Endothelial cell of umbilical vein (primary cell): ENCODE measurements at regions not wholly inside any gene's neighbourhood (a gene's known extent, or its start where the extent isn't known, plus 50 kb on each side); places are given as distances from the start of the nearest gene placed in this dataset.

Source experiments
- BruUV-seq: library from RNA; stranded (reverse); fragments of 400-500 nt; replicated peaks from 2 replicates; lab custom pipeline; 2021; lab: Mats Ljungman, UMichigan
- CTCF ChIA-PET: fragments of 300-600, 350-600 bp; sonication (Branson Sonifier 250); formaldehyde crosslinking; loops from one replicate; lab custom pipeline; 2021; ENCODE audit warnings: antibody characterized with exemption, inconsistent platforms; lab: Charles Lee
- POLR2A ChIA-PET: fragments of 300-600, 350-600 bp; sonication (Branson Sonifier 250); formaldehyde crosslinking; loops from one replicate; lab custom pipeline; 2021; ENCODE audit warnings: antibody characterized with exemption, inconsistent platforms; lab: Charles Lee
- DNase-seq: peaks from one replicate; pipeline ENCODE4 v3.0.0-alpha.2; 2011; ENCODE audit warnings: low read depth, low spot score
- FAIRE-seq: peaks from 2 replicates; lab custom pipeline; 2011; peaks lifted over from hg19 to GRCh38; lab: Jason Lieb, UNC
- H2AFZ ChIP-seq: 2 replicates; pipeline ENCODE4 v1.6.0; 2012; ENCODE audit warnings: low read depth, low read length, control low read depth, inconsistent platforms
- H3K27ac ChIP-seq: 2 replicates; pipeline ENCODE4 v1.5.1; 2011; ENCODE audit warnings: low read depth, mild to moderate bottlenecking, control low read depth, low read length, moderate library complexity; ENCODE audit not compliant: insufficient read depth
- H3K27me3 ChIP-seq, 2 experiments: 2 replicates each; pipeline versions ENCODE4 v1.6.0 to v1.6.1; 2011; ENCODE audit warnings: low read length in 2 of 2, mixed read lengths in 1 of 2; ENCODE audit not compliant: control insufficient read depth in 2 of 2, insufficient read depth in 2 of 2
- H3K36me3 ChIP-seq, 2 experiments: 2 replicates in 1 of 2; 3 replicates in 1 of 2; pipeline ENCODE4 v1.5.1; 2011; ENCODE audit warnings: low read length in 2 of 2, mild to moderate bottlenecking in 1 of 2, moderate library complexity in 1 of 2; ENCODE audit not compliant: control insufficient read depth in 2 of 2, insufficient read depth in 2 of 2; ENCODE audit errors: extremely low read depth in 1 of 2
- H3K4me1 ChIP-seq: 3 replicates; pipeline ENCODE4 v1.5.1; 2011; ENCODE audit warnings: mild to moderate bottlenecking, low read length; ENCODE audit not compliant: control insufficient read depth, insufficient read depth; ENCODE audit errors: extremely low read depth
- H3K4me2 ChIP-seq: 2 replicates; pipeline ENCODE4 v1.6.1; 2011; ENCODE audit warnings: low read length, control low read depth, mixed read lengths; ENCODE audit not compliant: insufficient read depth
- H3K4me3 ChIP-seq, 3 experiments: fragments of 200-600 bp in 1 of 3; sonication (generic), shearing (Covaris generic) in 1 of 3; replicated peaks in 1 of 3; 2 replicates each; pipeline ENCODE4 v1.5.1; 2011 to 2016; ENCODE audit warnings: control low read depth in 3 of 3, low read length in 3 of 3, mild to moderate bottlenecking in 2 of 3, inconsistent platforms in 1 of 3, low read depth in 1 of 3, moderate library complexity in 1 of 3; ENCODE audit not compliant: insufficient read depth in 1 of 3
- H3K79me2 ChIP-seq: 2 replicates; pipeline ENCODE4 v1.6.0; 2012; ENCODE audit warnings: low read length, inconsistent platforms; ENCODE audit not compliant: control insufficient read depth, insufficient read depth
- H3K9ac ChIP-seq: replicated peaks from 2 replicates; pipeline ENCODE3; 2011; ENCODE audit warnings: low read length, control low read depth; ENCODE audit not compliant: insufficient read depth; ENCODE audit errors: extremely low read depth
- H3K9me1 ChIP-seq: replicated peaks from 3 replicates; pipeline ENCODE4 v1.6.0; 2011; ENCODE audit warnings: mild to moderate bottlenecking, low read length; ENCODE audit not compliant: control insufficient read depth, insufficient read depth; ENCODE audit errors: extremely low read depth
- H3K9me3 ChIP-seq: replicated peaks from 2 replicates; pipeline ENCODE4 v1.5.1; 2012; ENCODE audit warnings: low read length, inconsistent platforms; ENCODE audit not compliant: control insufficient read depth, insufficient read depth
- H4K20me1 ChIP-seq: replicated peaks from 2 replicates; pipeline ENCODE3; 2011; ENCODE audit warnings: mild to moderate bottlenecking, low read length; ENCODE audit not compliant: control insufficient read depth, insufficient read depth; ENCODE audit errors: extremely low read depth
- EZH2 ChIP-seq: IDR thresholded peaks from 2 replicates; pipeline ENCODE4 v1.6.1; 2012; ENCODE audit warnings: borderline replicate concordance, low read depth, mild to moderate bottlenecking, moderate library complexity, low read length, inconsistent platforms; ENCODE audit not compliant: severe bottlenecking
- GATA2 ChIP-seq: IDR thresholded peaks from 2 replicates; pipeline ENCODE4 v1.7.0; 2011; ENCODE audit warnings: low read depth, mild to moderate bottlenecking, moderate library complexity, mixed read lengths, low read length; ENCODE audit not compliant: insufficient read length, insufficient read depth
- JUN ChIP-seq: IDR thresholded peaks from 2 replicates; pipeline ENCODE4 v1.6.1; 2011; ENCODE audit warnings: borderline replicate concordance, low read depth; ENCODE audit not compliant: insufficient read length, insufficient read depth
- MYC ChIP-seq: IDR thresholded peaks from one replicate; pipeline ENCODE4 v1.6.1; 2011; ENCODE audit warnings: mild to moderate bottlenecking, low read depth, low read length
- POLR2A ChIP-seq: IDR thresholded peaks from 2 replicates; pipeline ENCODE4 v1.6.1; 2012; ENCODE audit warnings: low read depth, mild to moderate bottlenecking, control low read depth, low read length
- dilution Hi-C: fragments of 300-500 bp; cut with MboI; formaldehyde crosslinking; loops from one replicate; pipeline ENCODE4 v1.15.0; 2019; ENCODE audit warnings: low sequenced_read_pairs; ENCODE audit not compliant: extremely low pct_ligation_motif_present
- intact Hi-C: fragments of 100-400 bp; cut with micrococcal nuclease; formaldehyde crosslinking; loops from one replicate; pipeline ENCODE4 v1.10.0; 2022
- TF ChIP-seq, protein P1 (sequence below), 2 donors: IDR thresholded peaks; 1 replicate in 1 of 2; 2 replicates in 1 of 2; pipeline ENCODE4 v1.5.1; 2011; ENCODE audit warnings: low read length in 2 of 2, mild to moderate bottlenecking in 2 of 2, moderate library complexity in 2 of 2, control low read depth in 1 of 2, inconsistent platforms in 1 of 2, low read depth in 1 of 2; ENCODE audit not compliant: insufficient read depth in 1 of 2; ENCODE audit errors: extremely low read depth in 1 of 2
- TF ChIP-seq, protein P2 (sequence below): IDR thresholded peaks from 2 replicates; pipeline ENCODE4 v1.6.1; 2011; ENCODE audit not compliant: insufficient read depth, insufficient read length

DNA sequence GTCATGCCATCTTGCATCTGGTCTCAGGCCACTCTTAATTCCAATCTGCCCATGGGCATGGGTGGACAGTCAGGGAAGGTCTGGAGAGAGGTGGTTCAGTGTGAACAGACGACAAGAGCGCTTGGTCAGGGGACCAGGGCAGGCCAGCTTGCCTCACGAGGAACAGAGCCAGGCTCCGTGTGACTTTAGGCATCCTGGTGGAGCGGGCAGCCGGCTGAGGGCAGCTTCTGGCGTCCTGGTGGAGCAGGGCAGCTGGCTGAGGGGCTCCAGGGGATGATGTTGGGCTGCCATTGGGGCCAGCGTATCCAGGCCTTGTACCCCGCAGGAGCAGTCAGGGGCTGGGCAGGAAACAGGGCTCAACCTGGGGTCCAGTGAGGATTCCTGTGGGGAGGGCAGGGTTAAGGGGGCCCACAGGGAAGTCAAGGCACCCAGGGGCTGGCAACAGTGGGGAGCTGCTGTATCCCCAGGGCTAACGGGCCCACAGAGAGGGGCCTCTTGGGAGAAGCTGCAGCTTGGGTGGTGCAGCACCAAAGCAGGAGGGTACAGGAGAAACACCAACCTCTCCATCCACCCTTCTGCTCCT lies 197.9 kb upstream of the TWIST2 start:
- peaks cover 2% of the 10 kb centered on the region for H3K4me1 ChIP-seq
- ChIA-PET POLR2A (no interaction called here), CTCF (no interaction called here)
- H3K9ac ChIP-seq: no peak overlapping the region
- FAIRE-seq (no peak), DNase-seq (no peak)
- dilution Hi-C loops (no loop called here), intact Hi-C loops (no loop called here)
- H3K4me2 ChIP-seq: no peak overlapping the region
- no peaks in the 10 kb centered on the region for H3K79me2 ChIP-seq
- H4K20me1 ChIP-seq: no peaks in the 10 kb centered on the region
- H3K27ac ChIP-seq: no peak overlapping the region
- TF ChIP-seq POLR2A: no peak
- TF ChIP-seq, protein P1, sequence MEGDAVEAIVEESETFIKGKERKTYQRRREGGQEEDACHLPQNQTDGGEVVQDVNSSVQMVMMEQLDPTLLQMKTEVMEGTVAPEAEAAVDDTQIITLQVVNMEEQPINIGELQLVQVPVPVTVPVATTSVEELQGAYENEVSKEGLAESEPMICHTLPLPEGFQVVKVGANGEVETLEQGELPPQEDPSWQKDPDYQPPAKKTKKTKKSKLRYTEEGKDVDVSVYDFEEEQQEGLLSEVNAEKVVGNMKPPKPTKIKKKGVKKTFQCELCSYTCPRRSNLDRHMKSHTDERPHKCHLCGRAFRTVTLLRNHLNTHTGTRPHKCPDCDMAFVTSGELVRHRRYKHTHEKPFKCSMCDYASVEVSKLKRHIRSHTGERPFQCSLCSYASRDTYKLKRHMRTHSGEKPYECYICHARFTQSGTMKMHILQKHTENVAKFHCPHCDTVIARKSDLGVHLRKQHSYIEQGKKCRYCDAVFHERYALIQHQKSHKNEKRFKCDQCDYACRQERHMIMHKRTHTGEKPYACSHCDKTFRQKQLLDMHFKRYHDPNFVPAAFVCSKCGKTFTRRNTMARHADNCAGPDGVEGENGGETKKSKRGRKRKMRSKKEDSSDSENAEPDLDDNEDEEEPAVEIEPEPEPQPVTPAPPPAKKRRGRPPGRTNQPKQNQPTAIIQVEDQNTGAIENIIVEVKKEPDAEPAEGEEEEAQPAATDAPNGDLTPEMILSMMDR (IDR thresholded peaks at IDR 0.05; ENCODE audit: extremely low read depth in 1 of 2, insufficient read depth in 1 of 2, low read depth in 1 of 2, low read length in 2 of 2): no peak
- TF ChIP-seq, protein P2, sequence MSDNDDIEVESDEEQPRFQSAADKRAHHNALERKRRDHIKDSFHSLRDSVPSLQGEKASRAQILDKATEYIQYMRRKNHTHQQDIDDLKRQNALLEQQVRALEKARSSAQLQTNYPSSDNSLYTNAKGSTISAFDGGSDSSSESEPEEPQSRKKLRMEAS: no peak
- no peak for TF ChIP-seq MYC
- TF ChIP-seq JUN: no peak
- TF ChIP-seq EZH2: no peak
- no peak for TF ChIP-seq GATA2
- H3K4me3 ChIP-seq: no peak overlapping the region
- H3K36me3 ChIP-seq: no peaks in the 10 kb centered on the region
- BruUV-seq: no TSS peak
- H2AFZ ChIP-seq: no peak overlapping the region
- H3K9me3 ChIP-seq: no peaks in the 10 kb centered on the region
- no peaks in the 10 kb centered on the region for H3K9me1 ChIP-seq
- no peaks in the 10 kb centered on the region for H3K27me3 ChIP-seq
